ENCODE measurements at regions not wholly inside any gene's neighbourhood (a gene's known extent, or its start where the extent isn't known, plus 50 kb on each side); places are given as distances from the start of the nearest gene placed in this dataset.

- TF ChIP-seq CTCF (IDR thresholded peaks at IDR 0.05; ENCODE audit: insufficient read depth, low read depth, low read length) = no peak
- H3K4me3 ChIP-seq (ENCODE audit: low read depth, low read length) = no peak overlapping the region
- DNase-seq (ENCODE audit: low read depth) = no peak
Measured at GRCh38 chr3:43857361-43858293, 166.9 kb downstream of the ABHD5 start.

- DNase-seq (ENCODE audit: low read depth) = no peak
- H3K4me3 ChIP-seq (ENCODE audit: low read depth, low read length) = no peak overlapping the region
- TF ChIP-seq CTCF (IDR thresholded peaks at IDR 0.05; ENCODE audit: insufficient read depth, low read depth, low read length) = no peak
Measured at GRCh38 chr3:43858294-43858701, 167.6 kb downstream of the ABHD5 start.

GRCh38 chr3:43859766-43860165 is 169.0 kb downstream of the ABHD5 start:
- no peak for TF ChIP-seq CTCF (IDR thresholded peaks at IDR 0.05; ENCODE audit: insufficient read depth, low read depth, low read length)
- DNase-seq (ENCODE audit: low read depth) = no peak
- H3K4me3 ChIP-seq (ENCODE audit: low read depth, low read length) = no peak overlapping the region

- H3K4me3 ChIP-seq (ENCODE audit: low read depth, low read length) = no peak overlapping the region
- DNase-seq (ENCODE audit: low read depth) = no peak
- no peak for TF ChIP-seq CTCF (IDR thresholded peaks at IDR 0.05; ENCODE audit: insufficient read depth, low read depth, low read length)
Measured at GRCh38 chr3:43861635-43862034, 170.9 kb downstream of the ABHD5 start.

- no peak overlapping the region for H3K4me3 ChIP-seq (ENCODE audit: low read depth, low read length)
- no peak for DNase-seq (ENCODE audit: low read depth)
- no peak for TF ChIP-seq CTCF (IDR thresholded peaks at IDR 0.05; ENCODE audit: insufficient read depth, low read depth, low read length)
Measured at GRCh38 chr3:43862470-43862869, 171.7 kb downstream of the ABHD5 start.

- no peak for TF ChIP-seq CTCF (IDR thresholded peaks at IDR 0.05; ENCODE audit: insufficient read depth, low read depth, low read length)
Measured at GRCh38 chr3:43862992-43863805, 172.5 kb downstream of the ABHD5 start.

More at GRCh38 chr3:43862992-43863805, 172.5 kb downstream of the ABHD5 start:
- no peak overlapping the region for H3K4me3 ChIP-seq (ENCODE audit: low read depth, low read length)
- no peak for DNase-seq (ENCODE audit: low read depth)

Measured in fibroblast of villous mesenchyme (primary cell).